ENCODE measurements at regions not wholly inside any gene's neighbourhood (a gene's known extent, or its start where the extent isn't known, plus 50 kb on each side); places are given as distances from the start of the nearest gene placed in this dataset.

DNA sequence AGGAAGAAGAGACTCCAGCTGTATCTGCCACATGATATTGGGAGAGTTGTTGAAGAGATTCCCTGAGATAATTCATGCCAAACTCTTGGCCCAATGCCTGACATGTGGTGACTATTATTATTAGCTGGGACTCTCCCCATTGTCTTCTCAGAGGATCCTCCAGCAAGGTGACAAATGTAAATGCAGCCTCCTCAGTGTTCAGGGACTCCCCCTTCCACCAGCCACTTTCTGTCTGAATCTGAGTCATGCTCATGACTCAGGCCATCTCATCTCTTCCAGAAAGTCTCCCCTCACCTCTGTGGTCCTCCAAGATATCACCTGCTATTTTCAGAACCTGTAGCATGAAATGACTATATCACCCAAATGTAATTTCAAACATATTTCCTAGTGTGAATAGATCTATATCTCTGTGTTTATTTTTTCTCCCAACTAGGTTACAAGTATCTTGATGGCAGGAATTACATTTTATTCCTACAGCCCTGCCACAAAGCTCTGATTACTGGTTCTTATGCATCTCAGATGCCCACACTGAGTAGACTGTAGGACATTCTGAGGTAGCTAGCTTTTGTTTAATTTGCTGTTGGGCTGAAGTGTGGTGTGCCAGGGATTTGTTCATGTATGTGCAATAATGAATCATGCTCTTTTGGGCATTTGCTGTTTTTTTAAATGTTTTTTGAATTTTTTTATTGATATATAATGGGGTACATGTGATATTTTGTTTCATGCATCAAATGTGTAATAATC, 126.6 kb upstream of the IL12B start:
- no peak for DNase-seq (ENCODE audit: extremely low read depth, low read depth)
- TF ChIP-seq, protein P1, sequence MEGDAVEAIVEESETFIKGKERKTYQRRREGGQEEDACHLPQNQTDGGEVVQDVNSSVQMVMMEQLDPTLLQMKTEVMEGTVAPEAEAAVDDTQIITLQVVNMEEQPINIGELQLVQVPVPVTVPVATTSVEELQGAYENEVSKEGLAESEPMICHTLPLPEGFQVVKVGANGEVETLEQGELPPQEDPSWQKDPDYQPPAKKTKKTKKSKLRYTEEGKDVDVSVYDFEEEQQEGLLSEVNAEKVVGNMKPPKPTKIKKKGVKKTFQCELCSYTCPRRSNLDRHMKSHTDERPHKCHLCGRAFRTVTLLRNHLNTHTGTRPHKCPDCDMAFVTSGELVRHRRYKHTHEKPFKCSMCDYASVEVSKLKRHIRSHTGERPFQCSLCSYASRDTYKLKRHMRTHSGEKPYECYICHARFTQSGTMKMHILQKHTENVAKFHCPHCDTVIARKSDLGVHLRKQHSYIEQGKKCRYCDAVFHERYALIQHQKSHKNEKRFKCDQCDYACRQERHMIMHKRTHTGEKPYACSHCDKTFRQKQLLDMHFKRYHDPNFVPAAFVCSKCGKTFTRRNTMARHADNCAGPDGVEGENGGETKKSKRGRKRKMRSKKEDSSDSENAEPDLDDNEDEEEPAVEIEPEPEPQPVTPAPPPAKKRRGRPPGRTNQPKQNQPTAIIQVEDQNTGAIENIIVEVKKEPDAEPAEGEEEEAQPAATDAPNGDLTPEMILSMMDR (IDR thresholded peaks at IDR 0.05; ENCODE audit: low read depth, low read length, missing control alignments), result no peak
- H3K4me3 ChIP-seq (replicated peaks; ENCODE audit: low read depth, low read length), result no peak overlapping the region

DNA sequence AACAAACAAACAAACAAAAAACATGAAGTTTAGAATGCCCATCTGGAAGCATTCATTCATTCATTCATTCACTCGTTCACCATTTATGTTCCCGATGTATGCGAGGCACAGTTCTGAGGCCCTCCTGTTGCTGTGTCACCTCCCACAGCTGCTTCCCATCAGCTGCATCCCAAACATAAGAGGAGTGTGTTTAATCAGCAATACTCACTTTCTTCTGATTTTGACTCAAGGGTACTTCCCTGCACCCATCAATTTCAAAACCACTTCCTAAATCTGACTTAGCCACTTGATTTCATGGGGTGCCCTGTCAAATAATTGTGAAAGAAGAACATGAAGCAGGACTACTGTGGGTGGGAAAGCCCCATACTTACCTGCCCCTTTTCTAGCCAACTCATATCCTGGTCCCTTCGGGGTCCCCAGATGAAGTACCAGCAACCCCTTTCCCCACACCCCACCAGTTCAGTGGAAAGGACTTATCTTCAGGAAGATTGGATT, 128.0 kb upstream of the IL12B start:
- DNase-seq (ENCODE audit: extremely low read depth, low read depth), result no peak
- TF ChIP-seq, protein P1 (IDR thresholded peaks at IDR 0.05; ENCODE audit: low read depth, low read length, missing control alignments), result no peak
- H3K4me3 ChIP-seq (replicated peaks; ENCODE audit: low read depth, low read length), result no peak overlapping the region

DNA sequence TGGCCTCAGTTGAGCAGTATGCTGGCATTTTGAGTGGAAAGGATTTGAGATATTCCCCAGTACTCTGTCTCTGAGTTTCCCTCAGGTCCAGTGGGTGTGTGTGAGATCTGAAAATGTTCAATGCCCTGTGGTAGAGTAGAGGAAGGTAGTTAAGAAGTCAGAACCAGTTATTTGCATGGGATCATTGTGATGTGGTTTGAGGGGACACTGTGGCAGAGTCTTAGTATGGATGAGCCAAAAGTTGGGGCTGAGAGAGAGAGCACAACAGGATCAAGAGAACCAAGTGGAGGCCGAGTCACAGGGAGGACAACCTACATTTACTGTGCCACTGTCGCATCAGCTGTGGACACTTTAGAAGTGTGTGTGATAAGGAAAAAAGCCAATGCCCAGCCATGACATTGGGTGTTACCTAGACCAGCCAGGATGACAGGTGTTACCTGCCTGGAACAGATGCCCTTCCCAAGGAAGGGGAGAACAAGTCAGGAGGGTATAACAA, 128.9 kb upstream of the IL12B start:
- DNase-seq (ENCODE audit: extremely low read depth, low read depth), result no peak
- TF ChIP-seq, protein P1 (IDR thresholded peaks at IDR 0.05; ENCODE audit: low read depth, low read length, missing control alignments), result no peak
- H3K4me3 ChIP-seq (replicated peaks; ENCODE audit: low read depth, low read length), result no peak overlapping the region

DNA sequence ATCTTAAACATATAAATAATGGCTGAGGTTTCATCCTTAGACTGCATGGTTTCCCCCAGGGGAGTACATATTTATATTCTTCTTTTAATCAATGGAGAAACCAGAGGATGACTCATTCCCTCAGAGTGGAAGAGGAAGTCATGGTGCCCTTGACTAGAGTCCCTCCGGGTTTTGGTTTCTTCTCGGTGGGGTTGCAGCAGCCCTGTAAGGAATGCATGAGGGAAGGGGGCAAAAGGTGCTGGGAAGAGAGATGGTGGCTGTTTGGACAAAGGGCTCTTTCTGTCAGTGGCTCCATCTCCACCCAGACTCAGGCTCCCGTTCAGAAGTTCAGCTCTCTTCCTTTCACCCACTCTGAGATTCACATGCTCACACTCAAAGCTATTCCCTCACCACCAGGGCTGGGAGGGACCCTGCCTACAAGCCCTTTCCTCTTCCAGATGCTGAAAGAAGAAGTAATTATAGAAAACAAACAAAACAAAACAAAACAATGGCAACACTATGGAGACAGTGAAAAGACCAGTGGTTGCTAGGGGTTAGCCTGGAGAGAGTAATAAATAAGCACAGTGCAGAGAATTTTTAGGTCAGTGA, 129.8 kb upstream of the IL12B start:
- H3K4me3 ChIP-seq (replicated peaks; ENCODE audit: low read depth, low read length), result no peak overlapping the region
- TF ChIP-seq, protein P1 (IDR thresholded peaks at IDR 0.05; ENCODE audit: low read depth, low read length, missing control alignments), result no peak
- no peak for DNase-seq (ENCODE audit: extremely low read depth, low read depth)

DNA sequence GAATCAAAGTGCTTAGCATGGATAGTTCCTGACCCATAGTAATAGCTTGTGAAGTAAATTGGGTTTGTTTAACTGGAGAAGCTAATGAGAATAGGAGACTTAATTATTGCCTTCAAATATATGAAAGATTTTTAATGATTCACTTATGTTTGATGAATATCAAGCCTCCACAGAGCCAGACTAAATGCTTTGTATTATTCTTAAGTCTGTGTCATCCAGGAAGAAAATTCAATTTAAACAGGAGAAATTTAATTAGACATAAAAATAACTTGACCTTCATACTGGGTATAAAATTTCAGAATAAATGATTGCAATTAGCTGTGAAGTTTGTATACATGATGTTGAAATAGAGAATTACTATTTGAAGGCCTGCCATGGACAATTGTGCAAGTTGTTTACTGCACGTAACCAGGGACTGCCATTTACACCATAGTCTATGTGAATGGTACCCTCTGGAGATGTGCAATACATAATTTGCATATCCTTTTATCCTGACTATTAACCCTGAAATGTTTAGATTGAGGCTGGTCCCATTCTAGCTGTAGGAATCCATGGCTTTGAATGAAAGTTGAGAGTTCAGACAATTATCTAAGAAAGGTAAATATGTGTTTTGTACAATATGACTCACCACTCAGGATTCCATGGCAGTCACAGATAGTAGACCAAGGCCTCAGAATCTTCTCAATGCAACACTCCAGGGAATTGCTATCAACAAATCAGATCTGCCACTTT, 133.5 kb upstream of the IL12B start:
- DNase-seq (ENCODE audit: extremely low read depth, low read depth), result no peak
- no peak overlapping the region for H3K4me3 ChIP-seq (replicated peaks; ENCODE audit: low read depth, low read length)
- TF ChIP-seq, protein P1 (IDR thresholded peaks at IDR 0.05; ENCODE audit: low read depth, low read length, missing control alignments), result no peak

DNA sequence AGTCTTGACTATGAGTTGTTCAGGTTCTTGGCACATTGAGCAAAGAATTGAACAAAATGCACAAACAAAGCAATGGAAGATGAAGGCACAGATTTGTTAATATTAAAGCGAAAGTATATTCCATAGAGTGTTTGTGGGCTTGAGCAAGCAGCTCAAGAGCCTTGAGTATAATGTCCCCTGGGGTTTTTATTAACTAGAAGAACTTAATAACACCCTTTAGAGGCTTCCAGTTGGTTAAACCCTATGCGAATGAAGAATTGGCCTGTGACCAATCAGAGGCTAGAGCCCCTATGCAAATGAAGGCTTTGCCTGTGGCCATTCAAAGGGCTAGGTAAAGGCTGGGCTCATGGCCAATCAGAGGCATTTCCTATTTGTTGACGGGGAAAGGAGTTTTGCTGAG, 135.3 kb upstream of the IL12B start:
- TF ChIP-seq, protein P1 (IDR thresholded peaks at IDR 0.05; ENCODE audit: low read depth, low read length, missing control alignments), result no peak
- no peak overlapping the region for H3K4me3 ChIP-seq (replicated peaks; ENCODE audit: low read depth, low read length)
- DNase-seq (ENCODE audit: extremely low read depth, low read depth), result no peak
